HPDE6-E6E7 (cell line): ENCODE measurements at regions not wholly inside any gene's neighbourhood (a gene's known extent, or its start where the extent isn't known, plus 50 kb on each side); places are given as distances from the start of the nearest gene placed in this dataset.
"Not testable (repeated sequence)": the region's sequence is repeated elsewhere in the genome, so short reads cannot be mapped to it uniquely, and the experiment has no call there.

Source experiments
- DNase-seq: peaks from one replicate; pipeline ENCODE4 v3.0.0; 2011; ENCODE audit warnings: missing footprints; ENCODE audit errors: extremely low spot score

- DNase-seq: not testable (repeated sequence)
These were observed 605.4 kb downstream of the RPIA start for GRCh38 chr2:89296820-89297398.

GRCh38 chr2:89299196-89299595, 607.7 kb downstream of the RPIA start:
- not testable (repeated sequence) for DNase-seq

GRCh38 chr2:89305623-89306022, 614.1 kb downstream of the RPIA start:
- DNase-seq: not testable (repeated sequence)

- DNase-seq: not testable (repeated sequence)
These were observed 615.6 kb downstream of the RPIA start for GRCh38 chr2:89306869-89307637.

GRCh38 chr2:89318990-89319389, 627.5 kb downstream of the RPIA start:
- not testable (repeated sequence) for DNase-seq

GRCh38 chr2:89325894-89326293, 634.4 kb downstream of the RPIA start:
- DNase-seq: not testable (repeated sequence)

GRCh38 chr2:89326455-89326854, 635.0 kb downstream of the RPIA start:
- DNase-seq: not testable (repeated sequence)

GRCh38 chr2:89328790-89329189, 637.3 kb downstream of the RPIA start:
- not testable (repeated sequence) for DNase-seq
